ENCODE measurements at regions not wholly inside any gene's neighbourhood (a gene's known extent, or its start where the extent isn't known, plus 50 kb on each side); places are given as distances from the start of the nearest gene placed in this dataset.
A peak's percentile ranks its signal among the peaks of the same experiment; 100 is the strongest.

DNA sequence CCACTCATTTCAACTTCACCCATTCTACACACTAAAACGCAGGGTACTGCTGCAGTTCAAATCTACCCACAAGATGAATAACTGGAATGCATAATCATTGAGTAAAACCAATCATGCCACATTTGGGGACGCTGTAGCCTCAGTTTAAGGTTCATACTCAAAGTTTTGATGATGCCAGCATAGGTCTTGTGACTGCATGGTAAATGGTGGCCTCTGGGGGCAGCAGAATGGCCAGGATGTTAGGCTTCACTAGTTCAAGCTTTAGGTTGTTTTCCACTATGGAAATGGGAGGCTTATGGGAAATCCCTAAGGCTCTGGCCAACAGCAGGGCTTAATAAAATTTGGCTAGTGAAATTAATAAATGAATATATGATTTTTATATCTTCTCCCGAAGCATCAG lies 104.3 kb upstream of the TSC22D2 start:
- FAIRE-seq (no peak), DNase-seq (ENCODE audit: low read depth, low spot score) (no peak)
- Histone ChIP-seq H4K20me1 (ENCODE audit: control insufficient read depth, extremely low read depth, insufficient read depth, low read length) (no peaks in the 10 kb centered on the region), H2AFZ (ENCODE audit: control insufficient read depth, low read length) (no peak overlapping the region), H3K4me2 (ENCODE audit: control insufficient read depth, extremely low read depth, insufficient read depth, low read depth, low read length) (no peak overlapping the region), H3K4me3 (ENCODE audit: control insufficient read depth in 2 of 3, extremely low read depth in 1 of 3, insufficient read depth in 2 of 3, low read depth in 1 of 3, low read length in 3 of 3) (no peak overlapping the region), H3K36me3 (ENCODE audit: control insufficient read depth in 2 of 2, extremely low read depth in 1 of 2, insufficient read depth in 2 of 2, low read length in 2 of 2) (no peaks in the 10 kb centered on the region), H3K27me3 (ENCODE audit: control insufficient read depth, extremely low read depth, insufficient read depth, low read length) (no peaks in the 10 kb centered on the region), H3K9me3 (ENCODE audit: control insufficient read depth, low read depth, low read length) (peaks cover 5% of the 10 kb centered on the region), H3K9ac (ENCODE audit: control insufficient read depth, extremely low read depth, insufficient read depth, low read length) (no peak overlapping the region), H3K9me1 (ENCODE audit: control insufficient read depth, extremely low read depth, insufficient read depth, low read length) (no peaks in the 10 kb centered on the region), H3K79me2 (ENCODE audit: control insufficient read depth, insufficient read depth, low read length) (no peaks in the 10 kb centered on the region), H3K4me1 (ENCODE audit: control insufficient read depth, extremely low read depth, insufficient read depth, low read length) (peaks cover 12% of the 10 kb centered on the region), H3K27ac (ENCODE audit: control insufficient read depth, insufficient read depth, low read length) (no peak overlapping the region)
- dilution Hi-C loops (cut with MboI; ENCODE audit: extremely low pct_ligation_motif_present, low sequenced_read_pairs) = no loop called here
- TF ChIP-seq EZH2 (IDR thresholded peaks at IDR 0.05; ENCODE audit: low read length) = no peak
- TF ChIP-seq, protein P1, sequence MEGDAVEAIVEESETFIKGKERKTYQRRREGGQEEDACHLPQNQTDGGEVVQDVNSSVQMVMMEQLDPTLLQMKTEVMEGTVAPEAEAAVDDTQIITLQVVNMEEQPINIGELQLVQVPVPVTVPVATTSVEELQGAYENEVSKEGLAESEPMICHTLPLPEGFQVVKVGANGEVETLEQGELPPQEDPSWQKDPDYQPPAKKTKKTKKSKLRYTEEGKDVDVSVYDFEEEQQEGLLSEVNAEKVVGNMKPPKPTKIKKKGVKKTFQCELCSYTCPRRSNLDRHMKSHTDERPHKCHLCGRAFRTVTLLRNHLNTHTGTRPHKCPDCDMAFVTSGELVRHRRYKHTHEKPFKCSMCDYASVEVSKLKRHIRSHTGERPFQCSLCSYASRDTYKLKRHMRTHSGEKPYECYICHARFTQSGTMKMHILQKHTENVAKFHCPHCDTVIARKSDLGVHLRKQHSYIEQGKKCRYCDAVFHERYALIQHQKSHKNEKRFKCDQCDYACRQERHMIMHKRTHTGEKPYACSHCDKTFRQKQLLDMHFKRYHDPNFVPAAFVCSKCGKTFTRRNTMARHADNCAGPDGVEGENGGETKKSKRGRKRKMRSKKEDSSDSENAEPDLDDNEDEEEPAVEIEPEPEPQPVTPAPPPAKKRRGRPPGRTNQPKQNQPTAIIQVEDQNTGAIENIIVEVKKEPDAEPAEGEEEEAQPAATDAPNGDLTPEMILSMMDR (optimal IDR thresholded peaks at IDR 0.05 in 1 of 3, IDR thresholded peaks at IDR 0.05 in 1 of 3, conservative IDR thresholded peaks at IDR 0.05 in 1 of 3; ENCODE audit: extremely low read depth in 1 of 3, insufficient read depth in 2 of 3, low read length in 3 of 3) = peak; percentile 37 to 54 (median 49)

DNA sequence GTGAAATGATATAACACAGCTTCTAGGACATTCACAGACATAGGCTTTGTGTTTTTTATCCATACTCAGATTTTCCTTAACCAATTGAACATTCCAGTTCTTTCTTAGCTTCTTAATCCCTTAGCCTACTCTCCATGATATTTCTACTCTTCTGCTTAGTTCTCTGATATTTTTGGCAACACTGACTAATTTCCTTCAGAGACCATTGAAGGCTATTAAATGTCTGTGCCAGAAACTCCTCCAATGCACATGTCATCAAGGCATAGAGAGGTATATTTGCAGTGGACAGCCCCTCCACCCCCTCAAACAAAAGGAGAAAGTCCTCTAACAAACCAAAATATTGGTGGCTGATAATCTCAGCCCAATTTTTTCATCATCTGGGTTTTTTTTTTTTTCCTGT lies 105.9 kb upstream of the TSC22D2 start:
- no peaks in the 10 kb centered on the region for H3K9me1 ChIP-seq (ENCODE audit: control insufficient read depth, extremely low read depth, insufficient read depth, low read length)
- no peak overlapping the region for H3K9ac ChIP-seq (ENCODE audit: control insufficient read depth, extremely low read depth, insufficient read depth, low read length)
- H3K4me3 ChIP-seq (ENCODE audit: control insufficient read depth in 2 of 3, extremely low read depth in 1 of 3, insufficient read depth in 2 of 3, low read depth in 1 of 3, low read length in 3 of 3) = no peak overlapping the region
- no peaks in the 10 kb centered on the region for H4K20me1 ChIP-seq (ENCODE audit: control insufficient read depth, extremely low read depth, insufficient read depth, low read length)
- dilution Hi-C loops (cut with MboI; ENCODE audit: extremely low pct_ligation_motif_present, low sequenced_read_pairs) = no loop called here
- TF ChIP-seq, protein P1 (optimal IDR thresholded peaks at IDR 0.05 in 1 of 3, IDR thresholded peaks at IDR 0.05 in 1 of 3, conservative IDR thresholded peaks at IDR 0.05 in 1 of 3; ENCODE audit: extremely low read depth in 1 of 3, insufficient read depth in 2 of 3, low read length in 3 of 3) = no peak
- no peak for TF ChIP-seq EZH2 (IDR thresholded peaks at IDR 0.05; ENCODE audit: low read length)
- no peak overlapping the region for H2AFZ ChIP-seq (ENCODE audit: control insufficient read depth, low read length)
- H3K36me3 ChIP-seq (ENCODE audit: control insufficient read depth in 2 of 2, extremely low read depth in 1 of 2, insufficient read depth in 2 of 2, low read length in 2 of 2) = no peaks in the 10 kb centered on the region
- no peaks in the 10 kb centered on the region for H3K27me3 ChIP-seq (ENCODE audit: control insufficient read depth, extremely low read depth, insufficient read depth, low read length)
- H3K9me3 ChIP-seq (ENCODE audit: control insufficient read depth, low read depth, low read length) = no peaks in the 10 kb centered on the region
- H3K79me2 ChIP-seq (ENCODE audit: control insufficient read depth, insufficient read depth, low read length) = no peaks in the 10 kb centered on the region
- DNase-seq (ENCODE audit: low read depth, low spot score) (no peak), FAIRE-seq (no peak)
- H3K4me1 ChIP-seq (ENCODE audit: control insufficient read depth, extremely low read depth, insufficient read depth, low read length) = peaks cover 12% of the 10 kb centered on the region
- no peak overlapping the region for H3K27ac ChIP-seq (ENCODE audit: control insufficient read depth, insufficient read depth, low read length)
- H3K4me2 ChIP-seq (ENCODE audit: control insufficient read depth, extremely low read depth, insufficient read depth, low read depth, low read length) = no peak overlapping the region
